ENCODE measurements at regions not wholly inside any gene's neighbourhood (a gene's known extent, or its start where the extent isn't known, plus 50 kb on each side); places are given as distances from the start of the nearest gene placed in this dataset.

GRCh38 chr1:67590329-67590728, 94.7 kb upstream of the GADD45A start:
- H4K8ac ChIP-seq (replicated peaks; ENCODE audit: insufficient read length, low read depth, low read length), result no peak overlapping the region
- H4K91ac ChIP-seq (ENCODE audit: insufficient read length, low read depth, low read length), result no peak overlapping the region
- H2BK12ac ChIP-seq (ENCODE audit: insufficient read length, low read depth, low read length), result no peak overlapping the region
- DNase-seq, result no peak
- no peak overlapping the region for H3K14ac ChIP-seq (ENCODE audit: insufficient read depth, low read length)
- H3K27ac Mint-ChIP-seq, result peak overlapping the region in 2 of 3 experiments; percentile 5 to 41; a peak in 3 of 7 replicates
- no peak overlapping the region for H3T11ph ChIP-seq (ENCODE audit: low read length)
- H3K4me3 Mint-ChIP-seq, result no peak overlapping the region
- no peaks in the 10 kb centered on the region for H3K27me3 Mint-ChIP-seq (ENCODE audit: low read depth)
- no peak overlapping the region for H3K4me2 ChIP-seq (ENCODE audit: insufficient read depth, insufficient read length, low read length)
- peaks cover 10 to 12% of the 10 kb centered on the region in 2 experiments for H3K4me1 Mint-ChIP-seq
- H2AK5ac ChIP-seq (ENCODE audit: insufficient read length, low read length), result no peak overlapping the region
- H3K9me3 ChIP-seq (ENCODE audit: control insufficient read depth, low read depth, low read length), result no peaks in the 10 kb centered on the region
- H3K23me2 ChIP-seq (ENCODE audit: insufficient read length, low read depth, low read length, poor library complexity, severe bottlenecking), result no peaks in the 10 kb centered on the region
- no peak overlapping the region for H3K27ac ChIP-seq (ENCODE audit: insufficient read length, low read depth, low read length)
- H3K23ac ChIP-seq (ENCODE audit: insufficient read length, low read depth, low read length), result no peak overlapping the region
- no peak for TF ChIP-seq CTCF (conservative IDR thresholded peaks at IDR 0.05)
- H3K4ac ChIP-seq (ENCODE audit: low read depth, low read length), result no peak overlapping the region
- no peak overlapping the region for H4K5ac ChIP-seq (ENCODE audit: insufficient read length, low read depth, low read length)
- no peaks in the 10 kb centered on the region for H3K79me1 ChIP-seq (ENCODE audit: insufficient read depth, low read depth, low read length, poor library complexity, severe bottlenecking)
- H3K27me3 ChIP-seq (ENCODE audit: insufficient read depth, low read length), result no peaks in the 10 kb centered on the region
- no peaks in the 10 kb centered on the region for H3K9me3 Mint-ChIP-seq
- no peaks in the 10 kb centered on the region for H3K36me3 Mint-ChIP-seq (ENCODE audit: insufficient read depth in 1 of 3, low read depth in 3 of 3)
- no peaks in the 10 kb centered on the region for H4K20me1 ChIP-seq (ENCODE audit: control insufficient read depth, insufficient read depth, insufficient read length)
- no peak overlapping the region for H3K9ac ChIP-seq (ENCODE audit: extremely low read depth, insufficient read length, low read length)
- H3K4me1 ChIP-seq (ENCODE audit: insufficient read depth, low read length), result 0 out of 2 replicates have a peak, but pooled peaks cover 4% of the 10 kb centered on the region
- no peaks in the 10 kb centered on the region for H3K79me2 ChIP-seq (ENCODE audit: insufficient read depth, low read length)
- H3K18ac ChIP-seq (ENCODE audit: insufficient read length, low read depth, low read length), result no peak overlapping the region
- WGBS (ENCODE audit: extremely low coverage, insufficient read length, low lambda C conversion rate), result no CpG with 5 or more reads among the region's 3 CpGs
- no peak overlapping the region for H2BK20ac ChIP-seq (ENCODE audit: low read depth, low read length, poor library complexity, severe bottlenecking)
- no peak overlapping the region for H2BK15ac ChIP-seq (ENCODE audit: low read depth, low read length)
- no peak overlapping the region for H3K56ac ChIP-seq (ENCODE audit: insufficient read length, low read depth, low read length)
- H2BK120ac ChIP-seq (ENCODE audit: low read depth, low read length, poor library complexity, severe bottlenecking), result no peak overlapping the region
- H2AFZ ChIP-seq (ENCODE audit: low read length), result no peak overlapping the region
- no peak overlapping the region for H2BK5ac ChIP-seq (ENCODE audit: insufficient read length, low read length)

Measured in H9 (cell line).